ENCODE measurements at regions not wholly inside any gene's neighbourhood (a gene's known extent, or its start where the extent isn't known, plus 50 kb on each side); places are given as distances from the start of the nearest gene placed in this dataset.

DNA sequence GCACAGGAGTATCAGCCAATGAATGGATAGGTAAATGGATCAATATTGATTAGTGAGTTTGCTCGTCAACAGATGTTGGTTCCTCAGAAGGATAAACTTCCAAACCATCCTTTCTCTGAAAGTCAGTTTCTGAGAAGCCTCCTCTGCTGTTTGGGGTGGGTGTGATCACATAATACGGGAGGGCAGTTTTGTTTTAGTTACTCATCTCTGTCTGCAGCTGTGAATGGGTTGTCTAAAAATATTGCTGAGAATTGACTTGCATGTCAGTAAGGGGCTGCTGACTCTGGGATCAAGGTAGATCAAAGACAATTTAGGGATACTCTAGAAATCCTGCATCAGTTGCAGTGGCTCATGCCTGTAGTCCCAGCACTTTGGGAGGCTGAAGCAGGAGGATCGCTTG lies 390.8 kb upstream of the AMELY start:
- DNase-seq = no peak
- Histone ChIP-seq H3K36me3 (no peaks in the 10 kb centered on the region), H3K9me3 (no peaks in the 10 kb centered on the region), H3K4me1 (ENCODE audit: insufficient read depth) (no peaks in the 10 kb centered on the region), H3K27me3 (no peaks in the 10 kb centered on the region), H3K27ac (no peak overlapping the region), H3K4me3 (no peak overlapping the region)
- intact Hi-C loops (cut with DNase I) = no loop called here
- TF ChIP-seq POLR2A (IDR thresholded peaks at IDR 0.05) (no peak), EP300 (IDR thresholded peaks at IDR 0.05) (no peak)
- TF ChIP-seq, protein P1, sequence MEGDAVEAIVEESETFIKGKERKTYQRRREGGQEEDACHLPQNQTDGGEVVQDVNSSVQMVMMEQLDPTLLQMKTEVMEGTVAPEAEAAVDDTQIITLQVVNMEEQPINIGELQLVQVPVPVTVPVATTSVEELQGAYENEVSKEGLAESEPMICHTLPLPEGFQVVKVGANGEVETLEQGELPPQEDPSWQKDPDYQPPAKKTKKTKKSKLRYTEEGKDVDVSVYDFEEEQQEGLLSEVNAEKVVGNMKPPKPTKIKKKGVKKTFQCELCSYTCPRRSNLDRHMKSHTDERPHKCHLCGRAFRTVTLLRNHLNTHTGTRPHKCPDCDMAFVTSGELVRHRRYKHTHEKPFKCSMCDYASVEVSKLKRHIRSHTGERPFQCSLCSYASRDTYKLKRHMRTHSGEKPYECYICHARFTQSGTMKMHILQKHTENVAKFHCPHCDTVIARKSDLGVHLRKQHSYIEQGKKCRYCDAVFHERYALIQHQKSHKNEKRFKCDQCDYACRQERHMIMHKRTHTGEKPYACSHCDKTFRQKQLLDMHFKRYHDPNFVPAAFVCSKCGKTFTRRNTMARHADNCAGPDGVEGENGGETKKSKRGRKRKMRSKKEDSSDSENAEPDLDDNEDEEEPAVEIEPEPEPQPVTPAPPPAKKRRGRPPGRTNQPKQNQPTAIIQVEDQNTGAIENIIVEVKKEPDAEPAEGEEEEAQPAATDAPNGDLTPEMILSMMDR (IDR thresholded peaks at IDR 0.05) = no peak
- WGBS, 3 donors = no CpG with 5 or more reads among the region's 3 CpGs

DNA sequence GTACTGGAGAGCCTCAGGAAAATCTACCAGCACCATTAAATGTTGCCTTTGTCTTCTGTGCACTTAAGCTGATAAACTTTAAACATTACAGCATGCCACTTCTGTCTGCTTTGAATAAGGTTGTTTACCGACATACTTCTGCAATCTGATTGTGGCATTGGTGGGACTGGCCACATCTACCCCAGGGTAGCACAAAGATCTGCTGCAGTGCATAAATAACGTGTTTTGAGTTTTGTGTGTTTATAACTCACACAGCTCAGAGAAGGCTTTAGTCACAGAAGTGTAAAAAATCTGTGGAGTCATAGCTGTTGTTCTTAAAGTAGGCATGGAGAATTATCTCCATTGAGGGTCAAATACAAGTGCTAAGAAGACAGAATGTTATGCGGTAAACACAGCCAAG lies 388.4 kb upstream of the AMELY start:
- TF ChIP-seq POLR2A (IDR thresholded peaks at IDR 0.05) (no peak), EP300 (IDR thresholded peaks at IDR 0.05) (no peak)
- TF ChIP-seq, protein P1 (IDR thresholded peaks at IDR 0.05) = no peak
- Histone ChIP-seq H3K4me1 (ENCODE audit: insufficient read depth) (no peaks in the 10 kb centered on the region), H3K27ac (no peak overlapping the region), H3K36me3 (no peaks in the 10 kb centered on the region), H3K9me3 (no peaks in the 10 kb centered on the region), H3K4me3 (no peak overlapping the region), H3K27me3 (no peaks in the 10 kb centered on the region)
- no peak for DNase-seq
- no CpG with 5 or more reads among the region's 3 CpGs for WGBS, 3 donors
- intact Hi-C loops (cut with DNase I) = no loop called here

DNA sequence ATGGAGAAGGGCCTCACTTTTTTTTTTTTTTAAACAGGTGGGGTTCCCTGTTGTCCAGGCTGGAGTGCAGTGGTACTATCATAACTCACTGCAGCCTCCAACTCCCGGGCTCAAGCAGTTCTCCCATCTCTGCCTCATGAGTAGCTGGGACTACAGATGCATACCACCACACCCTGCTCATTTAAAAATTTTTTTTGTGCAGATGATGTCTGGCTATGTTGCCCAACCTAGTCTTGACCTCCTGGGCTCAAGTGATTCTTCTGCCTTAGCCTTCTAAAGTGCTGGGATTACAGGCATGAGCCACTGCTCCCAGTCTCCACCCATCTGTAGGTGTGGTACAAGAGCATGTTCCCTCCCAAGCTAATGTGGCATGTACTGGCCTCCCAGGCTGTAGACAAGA lies 380.6 kb upstream of the AMELY start:
- Histone ChIP-seq H3K9me3 (no peaks in the 10 kb centered on the region), H3K27ac (no peak overlapping the region), H3K27me3 (no peaks in the 10 kb centered on the region), H3K36me3 (no peaks in the 10 kb centered on the region), H3K4me3 (no peak overlapping the region), H3K4me1 (ENCODE audit: insufficient read depth) (no peaks in the 10 kb centered on the region)
- no peak for TF ChIP-seq EP300 (IDR thresholded peaks at IDR 0.05)
- TF ChIP-seq, protein P1 (IDR thresholded peaks at IDR 0.05) = no peak
- no peak for DNase-seq
- intact Hi-C loops (cut with DNase I) = no loop called here
- no CpG with 5 or more reads among the region's 1 CpG for whole genome bisulfite sequencing, 3 donors

DNA sequence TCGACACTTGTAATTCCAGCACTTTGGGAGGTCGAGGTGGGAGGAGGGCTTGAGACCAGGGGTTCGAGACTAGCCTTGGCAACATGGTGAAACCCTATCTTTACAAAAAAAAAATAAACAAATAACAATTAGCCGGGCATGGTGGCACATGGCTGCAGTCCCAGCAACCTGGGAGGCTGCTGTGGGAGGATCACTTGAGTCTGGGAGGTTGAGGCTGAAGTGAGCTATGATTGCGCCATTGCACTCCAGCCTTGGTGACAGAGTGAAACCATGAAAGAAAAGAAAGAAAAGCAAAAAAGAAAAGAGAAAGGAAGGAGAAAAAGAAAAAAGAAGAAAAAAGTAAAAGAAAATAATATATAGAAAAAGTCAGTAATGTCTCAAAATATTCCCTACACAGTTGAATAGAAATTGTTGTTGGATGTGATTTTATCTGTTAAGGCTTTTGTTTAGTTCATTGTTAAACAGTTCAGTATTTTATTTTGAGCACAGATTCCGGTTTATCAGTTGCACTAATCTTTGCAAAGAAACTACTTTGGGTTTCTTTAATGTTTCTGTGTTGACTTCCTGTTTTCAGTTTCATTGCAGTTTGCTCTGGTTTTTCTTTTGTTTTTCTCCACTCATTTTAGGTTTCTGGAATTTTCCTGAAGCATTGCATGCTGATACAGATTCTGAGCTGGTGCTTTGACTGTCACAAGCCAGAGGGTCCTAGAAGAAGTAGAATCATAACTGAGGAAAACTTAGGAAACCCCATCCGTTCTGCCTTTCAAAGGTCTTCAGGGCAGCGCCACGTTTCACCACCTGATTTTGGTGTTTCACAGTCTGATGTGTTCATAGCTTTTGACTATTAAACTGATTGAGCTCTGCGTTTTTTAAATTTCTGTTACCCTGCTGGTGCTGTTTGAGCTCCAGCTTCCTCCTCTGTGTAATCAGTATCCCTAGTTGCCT lies 378.6 kb upstream of the AMELY start:
- no peaks in the 10 kb centered on the region for H3K4me1 ChIP-seq (ENCODE audit: insufficient read depth)
- H3K9me3 ChIP-seq = no peaks in the 10 kb centered on the region
- TF ChIP-seq, protein P1 (IDR thresholded peaks at IDR 0.05) = no peak
- TF ChIP-seq POLR2A (IDR thresholded peaks at IDR 0.05) (no peak), EP300 (IDR thresholded peaks at IDR 0.05) (no peak)
- H3K27ac ChIP-seq = no peak overlapping the region
- intact Hi-C loops (cut with DNase I) = no loop called here
- no CpG with 5 or more reads among the region's 10 CpGs for WGBS, 3 donors
- DNase-seq = no peak
- no peak overlapping the region for H3K4me3 ChIP-seq
- no peaks in the 10 kb centered on the region for H3K27me3 ChIP-seq
- no peaks in the 10 kb centered on the region for H3K36me3 ChIP-seq

Measured in ovary (tissue), 7 donors.